ENCODE measurements at regions not wholly inside any gene's neighbourhood (a gene's known extent, or its start where the extent isn't known, plus 50 kb on each side); places are given as distances from the start of the nearest gene placed in this dataset.

DNA sequence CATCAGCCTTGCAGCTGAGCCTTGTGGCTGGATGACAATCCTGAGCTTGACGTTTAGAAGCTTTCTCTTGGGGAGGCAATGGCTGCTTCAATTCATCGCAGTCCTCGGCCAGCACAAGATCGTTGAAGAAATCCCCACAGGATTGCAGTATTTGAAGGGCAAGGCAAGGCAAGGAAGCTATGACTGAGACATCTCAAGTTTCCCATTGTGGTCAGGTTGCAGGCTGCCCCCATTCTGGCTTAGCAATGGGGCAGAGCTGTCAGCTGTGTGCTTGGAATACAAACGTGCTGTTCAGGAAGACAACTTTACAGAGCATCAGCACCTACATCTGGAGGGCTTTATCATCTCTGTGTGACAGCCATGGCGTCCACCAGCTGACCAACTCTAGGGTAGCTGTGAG lies 275.9 kb upstream of the TBL1XR1 start:
- TF ChIP-seq TAF1 (IDR thresholded peaks at IDR 0.05; ENCODE audit: borderline replicate concordance, insufficient read depth, low read length) (no peak), POLR2AphosphoS5 (IDR thresholded peaks at IDR 0.05; ENCODE audit: low read depth, low read length) (no peak), FOXP2 (optimal IDR thresholded peaks at IDR 0.05; ENCODE audit: borderline replicate concordance, extremely low read depth, extremely low read length, insufficient read depth) (no peak), SIN3A (IDR thresholded peaks at IDR 0.05; ENCODE audit: borderline replicate concordance, insufficient read depth, low read length) (no peak)
- TF ChIP-seq, protein P1, sequence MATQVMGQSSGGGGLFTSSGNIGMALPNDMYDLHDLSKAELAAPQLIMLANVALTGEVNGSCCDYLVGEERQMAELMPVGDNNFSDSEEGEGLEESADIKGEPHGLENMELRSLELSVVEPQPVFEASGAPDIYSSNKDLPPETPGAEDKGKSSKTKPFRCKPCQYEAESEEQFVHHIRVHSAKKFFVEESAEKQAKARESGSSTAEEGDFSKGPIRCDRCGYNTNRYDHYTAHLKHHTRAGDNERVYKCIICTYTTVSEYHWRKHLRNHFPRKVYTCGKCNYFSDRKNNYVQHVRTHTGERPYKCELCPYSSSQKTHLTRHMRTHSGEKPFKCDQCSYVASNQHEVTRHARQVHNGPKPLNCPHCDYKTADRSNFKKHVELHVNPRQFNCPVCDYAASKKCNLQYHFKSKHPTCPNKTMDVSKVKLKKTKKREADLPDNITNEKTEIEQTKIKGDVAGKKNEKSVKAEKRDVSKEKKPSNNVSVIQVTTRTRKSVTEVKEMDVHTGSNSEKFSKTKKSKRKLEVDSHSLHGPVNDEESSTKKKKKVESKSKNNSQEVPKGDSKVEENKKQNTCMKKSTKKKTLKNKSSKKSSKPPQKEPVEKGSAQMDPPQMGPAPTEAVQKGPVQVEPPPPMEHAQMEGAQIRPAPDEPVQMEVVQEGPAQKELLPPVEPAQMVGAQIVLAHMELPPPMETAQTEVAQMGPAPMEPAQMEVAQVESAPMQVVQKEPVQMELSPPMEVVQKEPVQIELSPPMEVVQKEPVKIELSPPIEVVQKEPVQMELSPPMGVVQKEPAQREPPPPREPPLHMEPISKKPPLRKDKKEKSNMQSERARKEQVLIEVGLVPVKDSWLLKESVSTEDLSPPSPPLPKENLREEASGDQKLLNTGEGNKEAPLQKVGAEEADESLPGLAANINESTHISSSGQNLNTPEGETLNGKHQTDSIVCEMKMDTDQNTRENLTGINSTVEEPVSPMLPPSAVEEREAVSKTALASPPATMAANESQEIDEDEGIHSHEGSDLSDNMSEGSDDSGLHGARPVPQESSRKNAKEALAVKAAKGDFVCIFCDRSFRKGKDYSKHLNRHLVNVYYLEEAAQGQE (IDR thresholded peaks at IDR 0.05; ENCODE audit: insufficient read depth in 1 of 2, low read depth in 2 of 2, low read length in 2 of 2), result no peak

DNA sequence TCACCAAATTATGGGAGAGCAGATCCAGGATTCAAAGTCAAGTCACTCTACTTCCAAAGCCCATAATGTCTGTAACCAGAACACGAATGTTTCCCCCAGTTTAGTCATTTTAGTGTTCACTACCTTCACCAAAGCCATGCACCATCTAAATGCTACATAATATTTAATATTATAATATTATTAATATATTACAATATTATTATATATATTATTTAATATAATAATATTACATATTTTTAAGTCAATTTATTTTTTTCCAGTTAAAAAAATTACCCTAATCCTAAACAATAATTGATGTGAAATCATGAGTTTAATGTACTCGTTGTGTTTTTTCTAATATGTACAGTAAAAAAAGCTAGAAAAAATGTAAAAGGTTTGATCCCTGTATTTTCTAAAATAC lies 276.6 kb upstream of the TBL1XR1 start:
- no peak for TF ChIP-seq FOXP2 (optimal IDR thresholded peaks at IDR 0.05; ENCODE audit: borderline replicate concordance, extremely low read depth, extremely low read length, insufficient read depth)
- no peak for TF ChIP-seq POLR2AphosphoS5 (IDR thresholded peaks at IDR 0.05; ENCODE audit: low read depth, low read length)
- TF ChIP-seq, protein P1 (IDR thresholded peaks at IDR 0.05; ENCODE audit: insufficient read depth in 1 of 2, low read depth in 2 of 2, low read length in 2 of 2), result no peak
- no peak for TF ChIP-seq TAF1 (IDR thresholded peaks at IDR 0.05; ENCODE audit: borderline replicate concordance, insufficient read depth, low read length)
- TF ChIP-seq SIN3A (IDR thresholded peaks at IDR 0.05; ENCODE audit: borderline replicate concordance, insufficient read depth, low read length), result no peak

DNA sequence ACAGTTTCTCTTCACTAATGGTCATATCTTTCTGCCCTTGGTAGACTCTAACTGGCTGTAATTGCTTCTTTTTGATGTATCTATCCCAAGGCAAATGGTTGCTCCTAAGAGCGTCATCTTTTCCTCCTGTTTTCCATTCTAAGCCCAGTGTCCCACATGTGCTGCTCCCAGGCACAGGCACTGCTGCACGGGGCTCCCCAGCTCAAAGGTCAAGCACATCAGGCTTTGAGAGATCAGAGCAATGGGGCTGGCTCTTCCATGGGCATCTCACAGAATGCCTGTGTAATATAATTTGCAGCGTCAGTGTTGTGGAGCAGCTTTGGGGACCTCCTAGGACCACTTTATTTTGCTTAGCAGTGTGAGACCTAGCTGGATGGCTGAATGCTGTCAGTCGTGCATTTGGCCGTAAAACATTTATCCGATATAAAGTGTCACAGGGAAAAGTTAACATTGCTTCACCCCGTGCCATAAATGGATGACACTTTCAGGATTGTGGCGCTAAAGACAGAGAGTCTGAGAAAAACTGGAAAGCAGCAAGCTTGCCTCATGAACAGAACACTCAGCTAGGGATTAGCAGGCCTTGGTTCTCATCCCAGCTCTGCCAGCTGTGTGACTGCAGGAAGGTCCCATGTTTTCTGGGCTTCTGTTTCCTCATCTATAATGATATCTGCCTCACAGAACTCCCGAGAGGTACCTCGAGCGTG lies 277.5 kb upstream of the TBL1XR1 start:
- TF ChIP-seq TAF1 (IDR thresholded peaks at IDR 0.05; ENCODE audit: borderline replicate concordance, insufficient read depth, low read length), result no peak
- TF ChIP-seq FOXP2 (optimal IDR thresholded peaks at IDR 0.05; ENCODE audit: borderline replicate concordance, extremely low read depth, extremely low read length, insufficient read depth), result no peak
- TF ChIP-seq SIN3A (IDR thresholded peaks at IDR 0.05; ENCODE audit: borderline replicate concordance, insufficient read depth, low read length), result no peak
- no peak for TF ChIP-seq POLR2AphosphoS5 (IDR thresholded peaks at IDR 0.05; ENCODE audit: low read depth, low read length)
- TF ChIP-seq, protein P1 (IDR thresholded peaks at IDR 0.05; ENCODE audit: insufficient read depth in 1 of 2, low read depth in 2 of 2, low read length in 2 of 2), result no peak

DNA sequence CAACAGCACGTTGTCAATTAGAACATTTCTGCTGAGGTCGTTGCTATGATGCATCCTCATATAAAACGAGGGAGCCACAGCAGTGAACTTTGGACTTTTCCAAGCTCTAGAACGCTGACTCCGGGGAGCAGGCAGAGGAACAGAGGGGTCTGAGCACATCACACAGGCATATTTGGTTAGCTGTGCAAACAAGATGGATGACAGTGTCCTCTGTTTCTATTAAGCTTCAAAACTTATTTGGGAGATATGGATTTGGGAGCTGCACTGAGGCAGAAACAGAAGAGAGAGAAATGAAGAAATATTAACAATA lies 278.0 kb upstream of the TBL1XR1 start:
- TF ChIP-seq, protein P1 (IDR thresholded peaks at IDR 0.05; ENCODE audit: insufficient read depth in 1 of 2, low read depth in 2 of 2, low read length in 2 of 2), result no peak
- no peak for TF ChIP-seq TAF1 (IDR thresholded peaks at IDR 0.05; ENCODE audit: borderline replicate concordance, insufficient read depth, low read length)
- TF ChIP-seq SIN3A (IDR thresholded peaks at IDR 0.05; ENCODE audit: borderline replicate concordance, insufficient read depth, low read length), result no peak
- no peak for TF ChIP-seq POLR2AphosphoS5 (IDR thresholded peaks at IDR 0.05; ENCODE audit: low read depth, low read length)
- TF ChIP-seq FOXP2 (optimal IDR thresholded peaks at IDR 0.05; ENCODE audit: borderline replicate concordance, extremely low read depth, extremely low read length, insufficient read depth), result no peak
